GM19239 (cell line): ENCODE measurements at regions not wholly inside any gene's neighbourhood (a gene's known extent, or its start where the extent isn't known, plus 50 kb on each side); places are given as distances from the start of the nearest gene placed in this dataset.

Source experiments
- DNase-seq: peaks from one replicate; pipeline ENCODE4 v3.0.0; 2011; ENCODE audit warnings: low spot score; ENCODE audit not compliant: insufficient read length
- FAIRE-seq: peaks from 2 replicates; lab custom pipeline; 2011; peaks lifted over from hg19 to GRCh38; lab: Jason Lieb, UNC

DNA sequence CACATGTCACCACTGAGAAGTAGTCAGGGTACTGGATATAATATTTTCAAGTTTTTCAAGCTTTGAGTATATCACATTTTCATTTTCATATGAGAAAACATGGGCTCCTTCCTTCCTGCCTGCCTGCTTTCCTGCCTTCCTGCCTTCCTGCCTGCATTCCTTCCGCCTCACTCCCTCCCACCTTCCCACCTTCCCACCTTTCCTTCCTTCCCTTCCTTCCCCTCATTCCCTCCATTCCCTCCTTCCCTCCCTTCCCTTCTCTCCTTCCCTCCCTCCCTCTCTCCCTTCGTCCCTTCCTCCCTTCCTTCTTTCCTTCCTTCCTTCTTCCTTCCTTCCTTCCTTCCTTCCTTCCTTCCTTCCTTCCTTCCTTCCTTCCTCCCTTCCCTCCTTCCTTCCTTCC, 175.3 kb downstream of the HMHB1 start:
- no peak for DNase-seq
- no peak for FAIRE-seq

DNA sequence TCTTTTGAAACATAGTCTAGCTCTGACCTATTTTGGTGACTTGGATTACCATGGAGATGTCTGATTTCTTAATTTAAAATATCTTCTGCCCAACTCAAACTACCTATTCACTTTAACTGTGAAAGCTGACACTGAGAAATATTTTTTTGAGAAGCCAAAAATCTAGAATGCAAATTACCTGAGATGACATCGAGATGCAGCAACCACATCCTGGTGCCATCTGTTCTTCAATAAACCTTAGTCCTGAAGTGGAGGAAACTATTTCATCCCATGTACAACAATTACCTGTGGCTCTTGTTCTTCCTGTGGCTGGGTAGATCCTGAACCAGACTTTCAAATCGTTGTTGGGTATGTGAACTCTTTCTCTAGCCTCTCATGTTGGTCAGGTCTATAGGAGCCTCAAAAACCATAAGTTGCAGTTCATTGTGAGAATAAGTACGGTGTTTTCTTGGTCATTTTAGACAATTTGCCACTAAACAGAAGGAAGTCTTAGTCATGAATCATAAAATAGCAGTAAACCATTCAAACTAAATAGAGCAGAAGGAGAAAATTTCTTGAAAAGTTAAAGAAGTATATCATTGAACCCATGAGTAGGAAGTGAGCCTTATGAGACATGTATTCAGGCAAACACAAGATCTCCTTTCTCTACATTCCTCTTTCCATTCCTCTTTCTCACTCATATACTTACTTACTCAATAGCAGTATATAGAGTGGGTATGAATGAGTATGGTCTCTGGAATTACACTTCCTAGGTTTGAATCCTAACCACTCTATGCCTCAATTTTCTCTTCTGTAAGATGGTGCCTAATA, 176.0 kb downstream of the HMHB1 start:
- FAIRE-seq: no peak

DNA sequence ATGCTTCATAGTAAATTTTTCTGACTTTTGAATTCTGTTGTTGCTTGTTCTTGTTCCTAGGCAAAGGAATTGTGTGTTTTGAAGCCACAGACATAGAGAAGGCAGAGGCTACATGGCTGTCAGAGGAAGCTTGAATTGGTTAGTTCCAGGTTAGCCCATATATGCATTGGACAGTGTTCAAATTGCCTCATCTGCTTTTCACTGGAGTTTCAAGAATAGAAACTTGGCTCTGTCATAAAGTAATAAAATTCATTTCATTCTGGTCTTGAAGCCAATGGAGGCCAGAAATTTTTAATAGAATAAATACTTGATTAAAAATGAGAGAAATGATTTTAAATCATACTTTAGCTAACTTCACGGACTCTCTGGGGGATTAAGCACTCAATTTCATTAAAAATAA, 178.0 kb downstream of the YIPF5 start:
- FAIRE-seq (no peak), DNase-seq (no peak)

More for the DNA sequence above, 176.0 kb downstream of the HMHB1 start:
- no peak for DNase-seq

DNA sequence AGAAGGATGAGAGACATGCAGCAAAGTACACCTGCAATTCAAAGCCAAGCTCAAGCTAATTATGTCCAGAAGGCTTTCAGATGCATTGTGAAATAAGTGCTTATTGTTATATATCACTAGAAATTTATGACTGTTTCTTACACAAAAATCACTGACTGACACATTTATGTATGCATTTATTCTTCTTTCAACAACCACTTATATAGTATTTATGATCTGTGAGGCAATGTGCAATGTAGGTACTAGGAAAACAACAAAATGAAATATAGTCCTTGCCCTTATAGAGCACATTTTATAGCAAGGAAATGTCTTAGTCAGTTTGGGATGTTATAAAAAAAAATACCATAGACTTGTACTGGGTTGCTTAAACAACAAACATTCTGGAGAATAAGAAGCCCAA, 167.6 kb downstream of the YIPF5 start:
- FAIRE-seq (no peak), DNase-seq (no peak)

DNA sequence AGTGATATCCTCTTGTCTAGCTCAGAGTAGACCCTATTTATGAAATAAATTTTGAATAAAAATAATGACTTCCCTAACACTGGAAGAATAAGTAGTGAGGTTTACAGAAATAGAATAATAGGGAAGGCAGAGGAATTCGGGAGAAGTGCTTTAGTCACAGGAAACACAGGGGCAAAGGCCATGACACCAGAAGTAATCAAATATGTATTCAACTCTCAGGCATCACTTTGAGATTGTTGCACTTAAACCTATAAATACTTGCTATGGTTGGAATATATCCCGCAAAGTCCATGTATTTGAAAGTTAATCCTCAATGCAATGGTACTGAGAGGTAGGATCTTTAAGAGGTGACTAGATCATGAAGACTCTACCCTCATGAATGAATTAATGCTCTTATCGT, 166.8 kb downstream of the YIPF5 start:
- FAIRE-seq: no peak
- DNase-seq: no peak

DNA sequence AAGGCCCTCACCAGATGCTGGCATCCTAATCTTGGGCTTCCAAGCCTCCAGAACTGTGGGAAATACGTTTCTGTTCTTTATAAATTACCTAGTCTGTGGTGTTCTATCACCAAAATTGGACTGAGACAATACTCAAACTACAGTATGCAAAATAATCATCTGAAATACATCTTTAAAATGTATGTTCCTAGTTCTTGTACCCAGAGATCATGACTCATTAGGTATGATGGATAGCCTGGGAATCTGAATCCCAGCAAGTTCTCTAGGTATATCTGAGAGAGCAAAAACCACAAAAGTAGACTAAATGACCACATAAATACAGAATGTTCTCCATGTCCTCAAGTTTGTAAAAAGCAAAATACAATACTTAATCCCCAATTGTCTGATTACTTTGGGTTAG, 166.3 kb downstream of the YIPF5 start:
- FAIRE-seq: no peak

DNA sequence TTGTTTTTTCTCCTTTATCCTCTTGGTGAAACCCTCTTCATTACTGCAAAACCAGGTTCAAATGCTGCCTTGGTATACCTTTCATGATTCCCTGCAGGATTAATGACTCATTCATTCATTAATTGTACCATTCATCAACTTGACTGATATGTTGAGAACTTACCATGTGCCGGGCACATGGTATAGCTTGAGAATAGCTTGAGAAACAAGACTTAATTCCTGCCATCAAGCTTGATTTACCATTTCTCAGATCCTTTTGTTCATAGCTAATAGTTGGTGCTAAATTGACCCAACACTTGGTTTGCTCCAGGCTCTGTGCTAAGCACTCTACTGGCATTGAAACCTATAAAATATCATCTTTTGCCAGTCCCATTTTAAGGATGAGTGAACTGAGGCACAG, 165.7 kb downstream of the YIPF5 start:
- DNase-seq: no peak
- no peak for FAIRE-seq

More for the DNA sequence above, 166.3 kb downstream of the YIPF5 start:
- DNase-seq: no peak

DNA sequence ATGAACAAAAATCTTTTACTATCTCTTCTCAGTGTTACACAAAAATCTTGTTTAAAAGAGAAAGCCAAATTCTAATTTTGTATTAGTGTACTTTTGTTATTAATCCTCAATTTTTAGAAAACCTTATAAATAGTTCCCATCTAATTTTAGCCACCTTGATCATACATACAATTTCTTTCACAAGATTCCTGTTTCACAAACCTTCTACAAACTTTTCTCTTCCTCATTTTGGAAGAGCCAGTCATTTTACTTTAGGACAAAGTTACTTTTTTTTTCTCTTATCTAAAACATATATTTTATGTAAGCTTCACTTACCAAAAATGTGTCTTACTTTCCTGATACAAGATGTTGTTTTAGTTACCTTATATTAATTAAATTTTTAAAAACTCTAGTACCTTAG, 161.3 kb downstream of the YIPF5 start:
- no peak for FAIRE-seq
- DNase-seq: no peak

DNA sequence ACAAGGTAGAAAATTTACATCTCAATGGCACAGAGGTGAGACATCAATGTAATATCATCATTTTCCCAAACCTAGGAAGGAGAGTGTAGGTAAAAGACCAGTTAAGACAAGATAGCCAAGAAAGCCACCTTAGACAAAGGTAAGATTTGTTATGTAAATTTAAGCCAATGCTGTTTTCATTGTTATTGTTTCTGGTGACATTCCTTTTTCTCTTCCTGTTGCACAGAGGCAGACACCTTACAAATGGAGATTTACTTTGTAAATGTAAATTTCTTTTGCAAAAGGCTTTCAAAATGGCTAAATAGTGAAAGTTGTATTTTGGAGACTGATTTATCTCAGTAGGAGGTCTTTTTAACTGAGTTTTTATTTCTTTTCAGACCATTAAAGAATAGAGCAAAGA, 159.1 kb downstream of the YIPF5 start:
- no peak for DNase-seq
- no peak for FAIRE-seq

DNA sequence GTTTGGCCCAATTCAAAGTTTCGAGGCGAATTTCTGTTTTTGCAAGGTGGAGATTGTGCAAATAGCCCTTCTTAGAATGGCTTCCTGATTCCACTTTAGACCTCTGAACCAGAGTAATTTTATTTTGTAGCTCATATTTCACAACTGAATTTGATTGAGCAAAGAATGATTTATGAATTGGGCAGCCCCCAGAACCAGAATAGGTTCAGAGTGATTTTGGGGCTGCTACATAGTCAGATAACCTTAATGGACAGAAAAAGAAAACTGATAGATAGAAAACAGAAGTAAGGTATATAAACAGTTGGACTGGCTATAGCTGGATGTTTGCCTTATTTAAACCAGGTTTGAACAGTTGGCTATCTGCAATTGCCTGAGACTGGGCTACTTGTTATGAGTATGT, 156.6 kb downstream of the YIPF5 start:
- DNase-seq (no peak), FAIRE-seq (no peak)

DNA sequence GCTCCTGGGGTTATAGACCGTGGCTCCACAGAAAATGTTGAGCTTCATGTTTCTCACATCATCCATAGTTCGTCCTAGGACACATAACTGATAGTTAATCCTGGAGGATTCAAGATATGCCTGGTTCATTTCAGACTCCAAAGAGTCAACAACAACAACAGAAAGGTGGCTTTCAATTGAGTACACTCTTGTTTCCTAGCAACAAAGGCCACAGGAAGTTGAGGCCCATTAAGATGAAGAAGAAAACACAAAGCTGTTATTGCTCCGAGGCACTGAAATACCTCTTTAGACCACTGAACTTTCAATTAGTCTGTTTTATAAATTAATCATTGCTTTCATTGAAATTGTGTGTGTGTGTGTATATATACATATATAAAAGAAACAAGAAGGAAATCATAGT, 154.5 kb downstream of the YIPF5 start:
- DNase-seq (no peak), FAIRE-seq (no peak)

DNA sequence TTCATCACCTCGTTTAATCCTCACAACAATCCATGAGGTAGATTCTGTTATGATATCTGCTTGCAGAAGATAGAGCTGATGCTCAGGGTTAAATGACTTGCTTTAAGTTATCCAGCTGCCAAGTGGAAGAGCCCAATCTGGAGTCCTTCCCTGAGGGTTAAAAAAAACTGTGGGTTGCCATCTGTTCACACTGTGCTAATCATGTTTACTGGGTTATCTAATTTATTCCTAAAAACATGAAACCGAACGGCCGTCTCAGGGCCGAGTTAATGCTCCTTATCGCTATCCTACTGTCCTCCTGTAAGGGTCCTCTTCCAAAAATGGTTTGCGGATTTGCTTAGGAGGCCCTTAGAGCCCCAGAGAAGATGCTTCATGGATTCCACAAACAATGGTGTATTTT, 153.3 kb downstream of the YIPF5 start:
- no peak for DNase-seq
- FAIRE-seq: no peak

DNA sequence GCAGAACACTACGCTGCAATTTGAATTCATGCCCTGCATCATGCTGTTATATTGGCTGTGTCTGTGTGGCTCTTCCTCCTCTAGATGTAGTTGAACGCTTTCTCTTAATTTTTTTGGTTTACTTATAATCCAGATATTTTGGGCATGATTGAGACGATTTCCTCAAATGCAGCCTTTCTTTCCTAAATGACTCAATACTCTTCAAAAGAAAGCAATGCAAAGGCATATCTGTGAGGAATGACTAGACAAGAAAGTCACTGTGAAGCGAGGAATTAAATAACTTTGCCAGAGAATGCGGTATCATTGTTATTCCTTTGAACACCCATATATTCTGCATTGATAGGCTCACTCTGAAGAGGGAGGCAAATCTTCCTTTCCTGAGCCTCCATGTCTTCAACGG, 152.8 kb downstream of the YIPF5 start:
- DNase-seq (no peak), FAIRE-seq (no peak)

DNA sequence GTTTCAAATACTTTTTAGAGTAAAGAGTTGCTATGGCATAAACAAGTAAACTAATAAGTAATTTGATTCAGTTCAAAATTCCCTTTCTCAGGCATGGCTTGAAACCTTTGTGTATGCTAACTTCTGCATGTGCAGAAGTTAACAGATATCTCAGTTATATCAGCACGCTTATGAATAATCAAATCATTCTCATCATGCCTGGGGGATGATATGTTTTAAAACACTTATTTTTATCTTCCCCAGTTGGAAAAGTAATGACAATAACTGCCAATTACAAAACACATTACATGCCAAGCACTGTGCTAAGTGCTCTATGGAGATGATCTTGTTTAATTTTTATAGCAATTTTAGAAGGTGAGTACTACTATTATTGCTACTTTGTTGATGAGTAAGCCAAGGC, 146.4 kb downstream of the YIPF5 start:
- no peak for DNase-seq
- FAIRE-seq: no peak

DNA sequence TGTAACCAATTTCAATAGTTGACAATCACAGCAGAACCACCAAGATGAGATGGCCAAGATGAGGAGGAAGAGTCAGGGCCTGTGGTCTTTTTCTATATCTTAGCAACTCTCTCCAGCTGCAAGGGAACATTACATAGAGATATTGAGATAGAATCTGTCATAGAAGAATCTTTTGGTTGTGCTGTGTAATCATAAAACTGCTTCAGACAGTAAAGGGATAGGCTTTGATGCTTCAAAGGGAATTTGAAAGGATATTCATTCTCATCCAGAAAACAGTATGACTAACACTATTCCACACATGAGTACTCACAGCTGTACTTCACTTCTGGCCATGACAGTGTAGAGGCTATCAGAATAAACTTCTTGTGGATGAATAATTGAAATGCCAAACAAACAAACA, 145.9 kb downstream of the YIPF5 start:
- DNase-seq (no peak), FAIRE-seq (no peak)

DNA sequence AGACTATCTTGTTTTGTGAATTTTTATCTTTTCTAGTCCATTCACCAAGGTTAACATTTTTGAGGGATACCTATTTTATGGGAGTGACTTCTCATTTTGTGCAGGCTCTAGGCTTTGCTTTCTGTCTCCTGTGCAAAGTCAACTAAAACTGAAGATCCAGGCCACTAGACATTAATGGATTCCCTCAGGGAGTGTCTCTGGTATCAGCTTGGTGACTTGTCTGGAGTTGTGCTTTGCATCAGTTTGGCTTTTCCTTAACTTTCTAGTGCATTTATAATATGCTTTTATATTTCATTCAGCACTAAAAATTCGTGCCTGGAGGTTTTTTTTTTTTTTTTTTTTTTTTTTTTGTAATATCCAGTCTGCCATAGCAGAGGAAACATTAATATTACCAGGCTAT, 144.2 kb downstream of the YIPF5 start:
- DNase-seq (no peak), FAIRE-seq (no peak)

DNA sequence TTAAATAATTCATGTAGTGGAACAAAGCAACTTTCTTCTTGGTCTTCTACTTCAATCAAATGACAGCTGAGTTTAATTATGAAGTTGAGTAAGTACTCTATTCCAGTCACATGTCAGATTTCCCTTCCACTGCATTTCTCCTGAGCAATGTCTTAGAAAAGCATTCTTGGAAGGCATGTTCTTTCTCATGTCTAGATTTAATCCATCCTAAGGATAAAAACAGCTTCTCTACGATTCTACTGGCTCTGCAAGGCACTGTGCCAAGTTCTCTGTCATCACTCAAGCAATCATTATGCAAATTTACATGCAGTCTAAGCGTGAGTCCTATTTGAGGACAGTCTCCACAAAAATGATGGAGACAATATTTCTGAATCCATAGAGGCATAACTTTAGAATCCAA, 142.4 kb downstream of the YIPF5 start:
- FAIRE-seq: no peak
- no peak for DNase-seq

DNA sequence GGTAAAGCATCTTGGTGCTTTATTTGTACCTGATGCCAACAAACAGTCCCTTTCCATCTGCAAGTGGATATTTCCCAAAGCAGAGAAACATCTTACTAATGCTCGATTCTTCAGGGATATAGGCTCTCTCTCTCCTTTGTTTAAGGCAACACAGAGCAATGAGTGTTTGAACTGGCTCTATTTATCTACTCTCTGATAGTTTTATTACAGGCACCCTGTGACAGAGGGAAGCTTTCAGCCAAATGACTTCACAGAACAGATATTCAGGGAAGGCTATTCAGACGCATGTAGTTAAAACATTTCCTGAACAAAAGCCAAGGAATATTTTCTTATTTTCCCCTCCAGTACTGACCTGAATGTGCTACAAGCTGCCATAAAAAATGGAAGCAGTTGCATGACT, 141.8 kb downstream of the YIPF5 start:
- FAIRE-seq (no peak), DNase-seq (no peak)

DNA sequence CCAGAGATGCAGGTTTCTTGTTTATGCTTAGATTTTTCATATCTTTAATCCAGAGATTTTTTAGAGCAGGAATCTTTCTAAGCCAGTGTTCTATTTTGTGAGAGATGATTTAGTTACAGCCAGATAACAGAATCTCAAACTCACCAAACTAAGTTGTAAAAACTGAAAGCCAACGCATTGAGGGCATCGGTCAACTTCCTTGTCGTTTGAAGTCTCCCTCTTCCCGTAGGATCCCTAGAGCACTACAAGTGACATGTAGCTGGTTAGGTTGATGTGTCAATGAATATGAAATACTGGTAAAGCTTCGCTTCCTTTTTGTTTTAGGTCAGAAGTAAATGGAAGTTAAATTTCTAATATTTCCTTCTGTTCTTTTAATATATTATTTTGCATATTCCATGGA, 139.6 kb downstream of the YIPF5 start:
- DNase-seq (no peak), FAIRE-seq (no peak)

DNA sequence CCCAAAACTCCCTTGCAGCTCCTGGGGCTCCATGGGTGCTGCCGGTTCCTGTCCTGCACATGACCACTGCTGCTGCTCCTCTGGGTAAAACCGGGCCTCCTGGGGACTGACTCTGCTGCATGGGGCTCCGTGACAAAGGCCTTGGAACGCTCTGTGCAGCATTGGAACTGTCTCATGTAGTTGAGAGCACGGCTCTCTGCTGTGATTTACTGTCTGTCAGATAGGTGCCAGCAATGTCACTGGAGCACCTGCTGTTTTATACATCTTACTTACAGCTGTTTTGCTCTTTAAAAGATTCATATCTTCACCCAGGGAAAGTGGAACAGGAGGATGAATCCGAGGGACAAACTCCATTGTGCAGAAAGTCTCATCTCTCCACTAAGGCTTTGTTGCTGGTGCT, 138.1 kb downstream of the YIPF5 start:
- FAIRE-seq (no peak), DNase-seq (no peak)

DNA sequence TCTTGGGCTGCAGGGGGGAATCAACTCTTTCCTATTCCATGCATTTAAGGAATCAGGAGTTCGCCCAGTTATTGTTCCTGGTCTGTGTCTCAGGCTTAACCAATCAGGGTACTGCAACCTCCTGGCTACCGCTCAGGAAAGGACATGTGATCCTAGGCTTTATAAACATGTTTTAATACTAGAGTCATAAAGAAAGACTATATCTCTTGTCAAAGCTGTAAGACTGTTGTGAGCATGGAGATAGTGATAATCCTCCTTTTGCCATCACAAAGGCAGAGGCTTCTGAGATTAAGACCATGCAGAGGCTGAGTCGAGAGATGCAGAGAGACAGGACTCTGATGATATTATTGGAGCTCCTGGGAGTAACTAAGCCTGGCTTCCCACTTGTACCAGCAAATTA, 137.0 kb downstream of the YIPF5 start:
- FAIRE-seq: no peak

DNA sequence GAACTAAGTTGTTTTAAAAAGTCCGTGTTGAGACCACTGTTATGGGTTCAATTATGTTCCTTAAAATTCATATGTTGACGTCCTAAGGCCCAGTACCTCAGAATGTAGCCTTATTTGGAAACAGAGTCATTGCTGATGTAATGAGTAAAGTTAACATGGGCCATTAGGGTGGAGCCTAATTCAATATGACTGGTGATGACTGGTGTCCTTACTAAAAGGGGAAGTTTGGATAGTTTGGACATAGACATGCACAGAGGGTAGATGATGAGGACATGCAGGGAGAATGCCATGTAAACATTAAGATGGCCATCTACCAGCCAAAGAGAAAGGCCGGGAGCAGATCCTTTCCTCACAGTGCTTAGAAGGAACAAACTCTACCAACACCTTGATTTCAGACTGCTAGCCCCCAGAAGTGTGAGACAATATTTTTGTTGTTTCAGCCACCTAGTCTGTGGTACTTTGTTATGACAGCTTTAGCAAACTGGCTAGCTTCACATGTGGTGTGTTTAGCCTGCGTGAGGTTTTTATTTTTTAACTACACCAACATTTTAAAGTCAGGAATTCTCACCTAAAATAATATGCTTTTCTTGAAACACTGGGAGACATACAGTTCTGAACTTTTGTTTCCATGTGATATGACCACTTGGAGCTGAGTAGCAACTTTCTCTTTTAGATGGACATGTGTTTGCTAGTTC, 135.3 kb downstream of the YIPF5 start:
- FAIRE-seq: no peak
- no peak for DNase-seq

More for the DNA sequence above, 137.0 kb downstream of the YIPF5 start:
- DNase-seq: no peak
